GM12865 (cell line): ENCODE measurements at regions not wholly inside any gene's neighbourhood (a gene's known extent, or its start where the extent isn't known, plus 50 kb on each side); places are given as distances from the start of the nearest gene placed in this dataset.

Source experiments
- DNase-seq: peaks from one replicate; pipeline ENCODE4 v3.0.0; 2010; ENCODE audit warnings: low read depth
- H3K4me3 ChIP-seq: 2 replicates; pipeline ENCODE4 v1.5.1; 2011; ENCODE audit warnings: mild to moderate bottlenecking, low read depth, low read length, control low read depth
- TF ChIP-seq, protein P1 (sequence below): IDR thresholded peaks from 2 replicates; pipeline ENCODE4 v1.5.1; 2011; ENCODE audit warnings: low read length, control low read depth, low read depth, inconsistent platforms; ENCODE audit not compliant: insufficient read depth; ENCODE audit errors: missing control alignments

- no peak overlapping the region for H3K4me3 ChIP-seq
- TF ChIP-seq, protein P1, sequence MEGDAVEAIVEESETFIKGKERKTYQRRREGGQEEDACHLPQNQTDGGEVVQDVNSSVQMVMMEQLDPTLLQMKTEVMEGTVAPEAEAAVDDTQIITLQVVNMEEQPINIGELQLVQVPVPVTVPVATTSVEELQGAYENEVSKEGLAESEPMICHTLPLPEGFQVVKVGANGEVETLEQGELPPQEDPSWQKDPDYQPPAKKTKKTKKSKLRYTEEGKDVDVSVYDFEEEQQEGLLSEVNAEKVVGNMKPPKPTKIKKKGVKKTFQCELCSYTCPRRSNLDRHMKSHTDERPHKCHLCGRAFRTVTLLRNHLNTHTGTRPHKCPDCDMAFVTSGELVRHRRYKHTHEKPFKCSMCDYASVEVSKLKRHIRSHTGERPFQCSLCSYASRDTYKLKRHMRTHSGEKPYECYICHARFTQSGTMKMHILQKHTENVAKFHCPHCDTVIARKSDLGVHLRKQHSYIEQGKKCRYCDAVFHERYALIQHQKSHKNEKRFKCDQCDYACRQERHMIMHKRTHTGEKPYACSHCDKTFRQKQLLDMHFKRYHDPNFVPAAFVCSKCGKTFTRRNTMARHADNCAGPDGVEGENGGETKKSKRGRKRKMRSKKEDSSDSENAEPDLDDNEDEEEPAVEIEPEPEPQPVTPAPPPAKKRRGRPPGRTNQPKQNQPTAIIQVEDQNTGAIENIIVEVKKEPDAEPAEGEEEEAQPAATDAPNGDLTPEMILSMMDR = no peak
- no peak for DNase-seq
Measured at GRCh38 chr10:28381466-28381865, 78.6 kb upstream of the MPP7 start.

DNA sequence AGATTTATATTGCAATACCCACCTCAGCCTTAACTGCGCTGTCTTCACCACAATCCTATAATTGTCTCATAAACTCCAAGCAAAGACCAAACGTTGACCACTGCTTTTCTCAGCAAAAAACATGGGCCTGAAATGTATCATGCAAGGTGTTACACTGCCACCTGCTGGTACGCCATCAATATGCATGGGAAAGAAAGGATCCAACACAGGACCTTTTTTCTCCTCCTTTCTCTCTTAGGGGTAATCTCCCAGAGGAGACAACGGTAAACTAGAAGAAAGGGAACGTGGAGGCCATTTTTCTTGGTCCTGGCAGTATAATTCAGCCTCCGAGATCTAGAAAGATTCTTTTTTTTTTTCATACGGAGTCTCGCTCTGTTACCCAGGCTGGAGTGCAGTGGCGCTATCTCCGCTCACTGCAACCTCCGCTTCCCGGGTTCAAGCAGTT, 79.1 kb upstream of the MPP7 start:
- TF ChIP-seq, protein P1 = peak; percentile 86
- H3K4me3 ChIP-seq = no peak overlapping the region
- peak; percentile 80 for DNase-seq

- TF ChIP-seq, protein P1 = no peak
- DNase-seq = no peak
Measured at GRCh38 chr10:28382525-28383269, 79.8 kb upstream of the MPP7 start.

GRCh38 chr10:28384557-28384956, 81.7 kb upstream of the MPP7 start:
- TF ChIP-seq, protein P1 = no peak
- DNase-seq = no peak
- no peak overlapping the region for H3K4me3 ChIP-seq

More at GRCh38 chr10:28382525-28383269, 79.8 kb upstream of the MPP7 start:
- no peak overlapping the region for H3K4me3 ChIP-seq

- H3K4me3 ChIP-seq = no peak overlapping the region
- TF ChIP-seq, protein P1 = no peak
- DNase-seq = no peak
Measured at GRCh38 chr10:28385748-28386502, 83.1 kb upstream of the MPP7 start.

DNA sequence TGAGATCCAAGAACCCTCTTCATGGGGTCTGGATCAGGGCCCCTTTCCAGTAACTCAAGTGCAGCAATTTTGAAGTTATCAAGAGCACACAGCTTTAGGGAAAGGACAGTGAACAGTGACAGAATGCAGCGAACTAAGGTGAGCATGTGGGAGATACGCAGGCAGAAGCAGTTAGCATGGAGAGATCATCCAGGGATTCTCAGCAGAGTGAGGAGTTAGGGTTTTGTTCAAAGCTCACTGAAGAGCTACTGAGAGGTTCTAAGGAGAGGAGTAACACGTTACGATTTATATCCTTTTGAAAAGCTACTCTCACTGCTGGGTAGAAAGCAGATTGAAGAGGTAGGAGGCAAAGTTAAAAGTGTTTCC, 83.6 kb upstream of the MPP7 start:
- no peak overlapping the region for H3K4me3 ChIP-seq
- TF ChIP-seq, protein P1 = no peak
- DNase-seq = no peak
